GM21619 (cell line): ENCODE measurements at regions not wholly inside any gene's neighbourhood (a gene's known extent, or its start where the extent isn't known, plus 50 kb on each side); places are given as distances from the start of the nearest gene placed in this dataset.

Experiments
- ATAC-seq: cut with Tn5 transposase; IDR thresholded peaks from one replicate; pipeline ENCODE4 v1.9.1; 2021; ENCODE audit not compliant: unreplicated experiment

DNA sequence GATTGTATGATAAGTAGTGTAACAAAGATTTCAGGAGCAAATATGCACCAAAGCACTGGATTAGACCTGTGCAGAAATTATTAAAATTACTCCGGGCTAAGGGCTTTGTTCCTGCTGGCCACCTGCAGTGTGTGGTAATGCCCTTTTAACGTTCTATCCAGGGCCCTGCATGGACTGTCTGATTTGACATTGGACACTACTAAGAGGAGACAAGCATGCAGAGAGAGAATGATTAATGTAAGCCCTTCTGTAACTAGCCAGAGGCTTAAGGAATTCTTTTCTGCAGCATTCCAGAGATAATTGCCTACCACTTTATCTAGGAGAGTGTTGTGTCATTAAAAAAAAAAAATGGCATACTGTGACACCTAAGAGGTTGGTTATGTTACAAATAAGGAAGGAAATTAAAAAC is 117.0 kb downstream of the PCDH7 start:
- no peak for ATAC-seq

DNA sequence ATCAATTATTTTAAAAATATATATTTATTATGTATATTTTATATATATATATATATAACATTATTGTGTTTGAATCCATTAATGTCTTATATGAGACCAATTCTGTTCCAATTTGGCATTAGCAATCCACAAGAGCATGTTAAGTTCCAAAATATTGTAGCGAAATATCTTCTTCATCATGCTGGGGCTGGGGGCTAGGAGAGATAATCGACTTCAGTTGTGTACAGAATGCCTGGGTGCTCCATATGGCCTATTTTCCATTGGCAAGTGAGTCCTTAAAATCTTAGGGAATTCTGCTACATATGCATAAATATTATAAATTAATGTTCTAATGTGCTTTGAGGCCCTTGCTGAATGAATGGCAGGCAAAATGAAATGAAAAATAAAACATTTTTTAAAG is 117.7 kb downstream of the PCDH7 start:
- ATAC-seq: no peak

GRCh38 chr4:30838331-30838730 is 118.2 kb downstream of the PCDH7 start:
- no peak for ATAC-seq

DNA sequence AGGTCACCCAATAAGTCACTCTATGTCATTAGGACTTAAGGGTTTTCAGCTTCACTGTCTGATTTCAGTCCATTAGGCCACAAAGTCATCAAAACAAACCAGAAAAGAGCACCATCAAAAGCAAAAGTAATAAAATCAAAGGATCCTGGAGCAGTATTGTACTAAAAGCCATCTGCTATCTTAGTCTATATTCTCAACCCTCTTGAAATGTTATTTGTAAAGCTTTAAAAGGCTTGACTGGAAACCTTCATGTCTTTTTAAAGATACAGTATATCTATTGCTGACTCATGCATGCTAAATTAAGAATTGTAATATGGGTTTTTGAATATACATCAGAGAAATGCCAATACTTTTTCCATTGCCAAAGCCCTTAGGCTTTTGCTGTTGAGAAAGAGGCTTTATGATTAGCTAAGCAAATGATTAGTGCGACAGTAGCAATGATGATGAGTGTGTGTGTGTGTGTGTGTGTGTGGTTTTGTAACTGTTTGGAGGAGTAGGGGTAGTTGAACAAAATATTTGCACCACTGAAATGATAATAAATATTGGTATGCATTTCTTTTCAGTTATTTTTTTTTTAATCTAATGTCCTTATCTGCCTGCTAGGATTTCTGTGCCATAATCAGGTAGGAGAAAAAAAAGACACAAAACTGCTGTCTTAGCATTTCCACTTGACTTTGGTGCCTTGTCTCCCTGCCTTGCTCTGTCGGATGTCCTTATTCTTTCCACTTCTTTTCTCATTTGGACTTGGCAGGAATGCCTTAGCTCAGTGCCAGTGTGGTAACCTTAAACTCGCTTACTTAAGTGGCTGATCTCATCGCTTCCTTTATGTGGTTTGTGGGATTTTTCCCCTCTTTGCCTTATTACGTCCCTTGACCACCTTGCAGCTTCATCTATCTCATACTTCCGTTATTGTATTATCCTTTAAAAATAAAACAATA is 119.7 kb downstream of the PCDH7 start:
- no peak for ATAC-seq

DNA sequence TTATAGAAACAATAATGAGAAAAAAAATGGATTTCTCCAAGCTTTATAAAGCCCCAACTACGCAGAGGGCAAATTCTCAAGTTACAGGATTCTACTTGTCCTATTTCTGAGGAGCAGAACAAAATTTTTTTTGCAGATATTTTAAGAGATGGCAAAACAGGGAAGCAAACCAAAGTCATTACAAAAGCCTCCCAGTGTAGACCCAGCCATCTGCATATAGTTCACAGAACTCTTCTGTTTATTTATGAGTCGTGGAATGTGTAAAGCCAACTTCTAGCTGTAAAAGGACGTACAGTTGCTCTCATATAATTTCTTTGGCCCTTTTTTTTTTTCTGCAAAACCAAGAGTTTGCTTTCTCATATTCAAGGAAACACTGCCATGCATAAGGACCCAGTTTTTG is 120.4 kb downstream of the PCDH7 start:
- ATAC-seq: no peak

DNA sequence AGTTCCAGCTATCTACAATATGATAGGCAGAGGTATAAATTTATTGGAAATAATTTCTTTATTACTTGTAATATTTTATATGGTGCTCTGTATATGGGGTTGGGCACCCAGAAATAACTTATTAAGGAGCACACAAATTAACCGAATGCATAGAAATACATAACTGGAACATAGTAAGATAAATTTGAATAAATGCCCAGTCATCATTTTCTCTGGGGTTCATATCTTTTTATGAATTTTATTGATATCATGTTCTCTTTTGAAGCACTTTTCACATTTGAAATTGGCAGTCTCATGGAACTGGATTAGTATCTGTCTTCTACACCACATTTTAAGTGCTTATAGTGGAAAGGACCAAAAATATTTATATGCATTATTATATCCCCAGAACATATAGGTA is 122.0 kb downstream of the PCDH7 start:
- ATAC-seq: no peak

GRCh38 chr4:30842689-30843088 is 122.5 kb downstream of the PCDH7 start:
- no peak for ATAC-seq

- ATAC-seq: no peak
Observed at GRCh38 chr4:30844861-30845582, 124.9 kb downstream of the PCDH7 start.

GRCh38 chr4:30847167-30847566 is 127.0 kb downstream of the PCDH7 start:
- ATAC-seq: no peak

- ATAC-seq: no peak
Observed at GRCh38 chr4:30847958-30848357, 127.8 kb downstream of the PCDH7 start.

DNA sequence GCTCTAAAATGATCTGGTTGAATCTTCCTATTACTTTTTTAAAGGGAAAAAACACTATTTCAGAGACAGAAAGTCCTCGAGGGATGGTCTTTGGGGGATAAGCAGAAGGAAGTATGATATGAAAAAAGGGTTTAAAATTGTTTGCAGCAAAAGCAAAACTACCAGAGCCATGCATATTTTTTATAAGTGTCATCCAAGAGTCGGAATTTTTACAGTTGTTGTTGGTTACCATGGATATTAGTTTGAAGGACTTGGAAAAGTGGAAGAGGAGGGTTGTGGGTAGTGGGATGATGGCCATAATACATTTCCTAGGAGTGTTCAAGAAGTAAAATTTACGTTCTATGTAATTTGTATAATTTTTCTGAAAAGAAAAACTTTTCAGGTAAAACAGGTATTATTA is 134.4 kb downstream of the PCDH7 start:
- ATAC-seq: no peak

GRCh38 chr4:30855232-30855631 is 135.1 kb downstream of the PCDH7 start:
- ATAC-seq: no peak

DNA sequence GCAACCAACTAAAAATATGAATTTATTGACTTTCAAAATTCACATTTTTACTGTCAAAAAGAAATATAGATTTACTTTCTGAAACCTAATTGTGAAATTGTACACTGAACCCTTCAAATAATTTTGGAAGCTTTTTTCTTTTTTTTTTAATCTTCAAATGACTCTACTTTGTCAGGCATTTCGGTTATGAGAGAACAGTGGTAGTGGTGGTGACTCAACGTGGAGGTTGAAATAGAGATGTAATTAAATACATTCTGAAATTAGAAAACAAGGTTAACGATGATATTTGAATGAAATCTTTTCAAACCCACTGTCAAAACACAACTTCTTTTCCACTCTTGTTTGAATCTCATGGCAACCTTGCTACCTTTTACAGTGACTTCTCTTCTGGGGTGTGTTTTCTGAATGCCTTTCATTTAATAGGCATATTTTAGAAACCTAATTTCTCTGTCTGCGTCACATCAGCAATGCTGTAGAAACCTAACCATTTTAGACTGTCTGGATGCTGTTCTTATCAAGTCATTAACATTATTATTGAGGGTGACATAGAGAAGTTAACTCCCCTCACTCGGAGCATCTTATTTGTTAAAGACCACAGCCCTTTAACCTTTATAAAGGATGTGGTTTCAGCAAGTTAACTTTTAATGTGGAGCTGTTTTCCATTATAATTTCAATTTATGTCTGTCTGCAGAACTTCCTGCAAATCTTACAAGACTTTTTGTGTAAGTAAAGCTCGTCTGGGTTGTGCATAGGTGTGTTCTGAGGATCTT is 136.8 kb downstream of the PCDH7 start:
- no peak for ATAC-seq

GRCh38 chr4:30860978-30861377 is 140.8 kb downstream of the PCDH7 start:
- no peak for ATAC-seq

GRCh38 chr4:30862196-30862595 is 142.0 kb downstream of the PCDH7 start:
- ATAC-seq: no peak

- ATAC-seq: no peak
Observed at GRCh38 chr4:30863021-30863420, 142.9 kb downstream of the PCDH7 start.

DNA sequence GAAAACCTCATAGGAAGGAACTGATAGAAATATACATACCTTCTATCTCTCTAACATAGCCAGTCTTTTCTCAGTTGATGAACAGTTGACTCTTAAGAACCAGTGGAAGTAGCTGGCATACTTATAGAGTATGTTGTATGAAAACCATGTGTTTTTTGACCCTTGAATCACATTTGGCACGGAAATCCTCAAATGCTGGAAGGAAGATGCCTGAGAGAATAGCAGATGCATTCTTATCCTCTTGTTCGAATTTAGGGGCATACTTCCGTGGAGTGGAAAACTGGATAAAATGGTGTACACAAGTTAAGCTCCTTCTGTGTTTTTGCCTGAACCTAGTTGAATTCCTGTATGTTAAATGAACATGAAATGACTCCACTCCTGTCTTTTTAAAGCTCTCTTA is 145.5 kb downstream of the PCDH7 start:
- ATAC-seq: no peak

DNA sequence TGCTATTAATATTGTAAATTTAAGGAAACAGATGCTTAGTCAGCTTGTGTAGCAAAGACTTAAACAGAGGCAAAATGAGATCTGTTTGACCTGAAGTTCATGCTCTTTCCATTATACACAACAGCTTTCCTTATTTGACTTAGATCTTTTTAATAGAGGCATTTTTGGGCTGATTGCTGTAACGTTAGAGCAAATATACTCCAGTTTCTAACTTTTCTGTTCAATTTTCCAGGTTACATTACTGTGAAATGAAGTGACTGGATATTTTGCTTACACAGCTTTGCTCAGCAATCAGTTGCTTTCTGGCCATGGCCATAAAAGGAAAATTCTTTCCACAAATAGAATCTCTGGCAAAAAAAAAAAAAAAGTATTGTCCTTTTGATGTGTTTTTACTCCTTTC is 146.2 kb downstream of the PCDH7 start:
- no peak for ATAC-seq

GRCh38 chr4:30866907-30867306 is 146.7 kb downstream of the PCDH7 start:
- ATAC-seq: no peak

GRCh38 chr4:30867427-30867826 is 147.3 kb downstream of the PCDH7 start:
- ATAC-seq: no peak

GRCh38 chr4:30868111-30868895 is 148.1 kb downstream of the PCDH7 start:
- ATAC-seq: no peak
